Esophagus squamous epithelium (tissue), 4 donors: ENCODE measurements at regions not wholly inside any gene's neighbourhood (a gene's known extent, or its start where the extent isn't known, plus 50 kb on each side); places are given as distances from the start of the nearest gene placed in this dataset.

ENCODE experiments used
- CTCF ChIP-seq, 6 experiments: fragments of 450-650 bp in 4 of 6; fragments of 200-600 bp in 2 of 6; sonication (generic) in 2 of 6; IDR thresholded peaks; one replicate each; pipeline ENCODE4 v1.5.1; 2016 to 2019; ENCODE audit warnings: antibody characterized with exemption in 6 of 6, mild to moderate bottlenecking in 4 of 6, moderate library complexity in 4 of 6
- POLR2A ChIP-seq, 4 donors: fragments of 450-650 bp; IDR thresholded peaks; one replicate each; pipeline ENCODE4 v1.6.1; 2017; ENCODE audit warnings: antibody characterized with exemption in 4 of 4, mild to moderate bottlenecking in 4 of 4, moderate library complexity in 3 of 4

DNA sequence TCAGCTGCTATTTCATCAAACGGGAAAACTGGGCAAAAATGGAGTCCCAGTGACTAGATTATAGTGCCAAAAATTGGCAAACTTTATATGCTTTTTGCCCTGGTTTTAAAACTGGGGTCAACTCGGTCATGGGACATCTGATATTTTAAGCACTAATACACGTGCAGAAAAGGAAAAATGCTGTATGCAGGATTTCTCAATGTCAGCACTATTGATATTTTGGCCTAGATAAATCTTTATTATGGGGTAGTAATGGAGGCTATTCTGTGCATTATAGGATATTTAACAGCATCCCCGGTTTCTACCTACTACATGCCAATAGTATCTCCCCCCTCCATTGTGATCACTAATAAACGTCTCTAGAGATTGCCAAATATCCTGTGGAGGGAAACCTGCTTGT, 870.9 kb upstream of the IGFBP7 start:
- TF ChIP-seq POLR2A (IDR thresholded peaks at IDR 0.05) (no peak), CTCF (IDR thresholded peaks at IDR 0.05) (no peak)
